Type B pancreatic cell (in vitro differentiated cells): ENCODE measurements at regions not wholly inside any gene's neighbourhood (a gene's known extent, or its start where the extent isn't known, plus 50 kb on each side); places are given as distances from the start of the nearest gene placed in this dataset.

Experiments
- DNase-seq: peaks from one replicate; pipeline ENCODE4 v3.0.0; 2021; ENCODE audit warnings: mixed read lengths; ENCODE audit not compliant: unreplicated experiment; ENCODE audit errors: extremely low spot score
- H3K27ac Mint-ChIP-seq: 2 replicates; pipeline ENCODE4 v1.8.0; 2021; ENCODE audit warnings: mild to moderate bottlenecking, mixed read lengths
- H3K27me3 Mint-ChIP-seq: 2 replicates; pipeline ENCODE4 v1.8.0; 2021; ENCODE audit warnings: mixed read lengths
- H3K36me3 Mint-ChIP-seq: 2 replicates; pipeline ENCODE4 v1.8.0; 2021; ENCODE audit warnings: mixed read lengths
- H3K4me1 Mint-ChIP-seq: one replicate; pipeline ENCODE4 v1.8.0; 2021; ENCODE audit warnings: mixed read lengths; ENCODE audit not compliant: unreplicated experiment
- H3K4me3 Mint-ChIP-seq: 2 replicates; pipeline ENCODE4 v1.8.0; 2021; ENCODE audit warnings: mild to moderate bottlenecking, mixed read lengths
- H3K9me3 Mint-ChIP-seq: 2 replicates; pipeline ENCODE4 v1.8.0; 2021; ENCODE audit warnings: mixed read lengths
- CTCF ChIP-seq: fragments of 200-600 bp; sonication (generic); conservative IDR thresholded peaks from 2 replicates; pipeline ENCODE4 v1.5.0; 2021; ENCODE audit warnings: antibody characterized with exemption, mild to moderate bottlenecking

- no peak for TF ChIP-seq CTCF
- H3K27ac Mint-ChIP-seq = no peak overlapping the region
- no peak overlapping the region for H3K4me3 Mint-ChIP-seq
- no peak for DNase-seq
- peaks cover 29% of the 10 kb centered on the region for H3K27me3 Mint-ChIP-seq
- H3K4me1 Mint-ChIP-seq = no peaks in the 10 kb centered on the region
- H3K36me3 Mint-ChIP-seq = no peaks in the 10 kb centered on the region
- H3K9me3 Mint-ChIP-seq = peaks cover 8% of the 10 kb centered on the region
Measured at GRCh38 chr2:45153121-45153520, 143.9 kb upstream of the SIX2 start.

- Mint-ChIP-seq H3K27me3 (peaks cover 27% of the 10 kb centered on the region), H3K9me3 (peaks cover 8% of the 10 kb centered on the region), H3K27ac (no peak overlapping the region), H3K4me3 (no peak overlapping the region), H3K36me3 (no peaks in the 10 kb centered on the region), H3K4me1 (no peaks in the 10 kb centered on the region)
- TF ChIP-seq CTCF = no peak
- DNase-seq = no peak
Measured at GRCh38 chr2:45152691-45153090, 143.4 kb upstream of the SIX2 start.

GRCh38 chr2:45145073-45145899, 136.0 kb upstream of the SIX2 start:
- Mint-ChIP-seq H3K4me3 (no peak overlapping the region), H3K27me3 (peaks cover 57% of the 10 kb centered on the region)

GRCh38 chr2:45141883-45142866, 132.9 kb upstream of the SIX2 start:
- DNase-seq = peak; percentile 20
- Mint-ChIP-seq H3K4me3 (no peak overlapping the region), H3K27ac (no peak overlapping the region), H3K36me3 (no peaks in the 10 kb centered on the region), H3K27me3 (peaks cover 46% of the 10 kb centered on the region), H3K4me1 (no peaks in the 10 kb centered on the region), H3K9me3 (no peaks in the 10 kb centered on the region)
- no peak for TF ChIP-seq CTCF

More at GRCh38 chr2:45145073-45145899, 136.0 kb upstream of the SIX2 start:
- TF ChIP-seq CTCF = no peak
- H3K4me1 Mint-ChIP-seq = no peaks in the 10 kb centered on the region
- H3K9me3 Mint-ChIP-seq = peaks cover 6% of the 10 kb centered on the region
- H3K27ac Mint-ChIP-seq = no peak overlapping the region
- no peaks in the 10 kb centered on the region for H3K36me3 Mint-ChIP-seq
- DNase-seq = peak; percentile 44

- H3K9me3 Mint-ChIP-seq = no peaks in the 10 kb centered on the region
- no peaks in the 10 kb centered on the region for H3K36me3 Mint-ChIP-seq
- DNase-seq = peak; percentile 25
- no peak overlapping the region for H3K27ac Mint-ChIP-seq
- no peak for TF ChIP-seq CTCF
- no peak overlapping the region for H3K4me3 Mint-ChIP-seq
- H3K4me1 Mint-ChIP-seq = peaks cover 3% of the 10 kb centered on the region
- peaks cover 48% of the 10 kb centered on the region for H3K27me3 Mint-ChIP-seq
Measured at GRCh38 chr2:45140675-45141074, 131.4 kb upstream of the SIX2 start.
